ENCODE measurements at regions not wholly inside any gene's neighbourhood (a gene's known extent, or its start where the extent isn't known, plus 50 kb on each side); places are given as distances from the start of the nearest gene placed in this dataset.
A peak's percentile ranks its signal among the peaks of the same experiment; 100 is the strongest.

- no peak for DNase-seq
Measured at GRCh38 chr1:58430421-58431275, 115.9 kb downstream of the OMA1 start.

- no peak for DNase-seq
Measured at GRCh38 chr1:58426918-58427317, 119.6 kb downstream of the OMA1 start.

DNA sequence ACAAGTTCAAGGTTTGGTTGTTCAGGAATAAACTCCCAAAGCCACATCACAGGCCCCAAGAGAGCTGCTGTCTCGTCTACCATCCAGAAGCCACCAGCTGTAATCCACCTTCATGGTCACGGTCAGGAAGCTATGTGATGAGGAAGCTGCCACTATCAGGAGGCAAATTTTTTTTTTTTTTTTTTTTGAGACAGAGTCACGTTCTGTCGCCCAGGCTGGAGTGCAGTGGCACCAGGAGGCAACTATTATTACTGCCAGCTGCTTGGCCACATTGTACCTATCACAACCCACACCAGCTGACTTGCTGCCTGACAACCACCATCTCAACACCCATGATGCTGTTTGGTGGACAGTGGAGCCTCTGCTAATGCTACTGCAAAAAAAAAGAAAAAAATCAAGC, 124.1 kb downstream of the OMA1 start:
- DNase-seq = no peak

DNA sequence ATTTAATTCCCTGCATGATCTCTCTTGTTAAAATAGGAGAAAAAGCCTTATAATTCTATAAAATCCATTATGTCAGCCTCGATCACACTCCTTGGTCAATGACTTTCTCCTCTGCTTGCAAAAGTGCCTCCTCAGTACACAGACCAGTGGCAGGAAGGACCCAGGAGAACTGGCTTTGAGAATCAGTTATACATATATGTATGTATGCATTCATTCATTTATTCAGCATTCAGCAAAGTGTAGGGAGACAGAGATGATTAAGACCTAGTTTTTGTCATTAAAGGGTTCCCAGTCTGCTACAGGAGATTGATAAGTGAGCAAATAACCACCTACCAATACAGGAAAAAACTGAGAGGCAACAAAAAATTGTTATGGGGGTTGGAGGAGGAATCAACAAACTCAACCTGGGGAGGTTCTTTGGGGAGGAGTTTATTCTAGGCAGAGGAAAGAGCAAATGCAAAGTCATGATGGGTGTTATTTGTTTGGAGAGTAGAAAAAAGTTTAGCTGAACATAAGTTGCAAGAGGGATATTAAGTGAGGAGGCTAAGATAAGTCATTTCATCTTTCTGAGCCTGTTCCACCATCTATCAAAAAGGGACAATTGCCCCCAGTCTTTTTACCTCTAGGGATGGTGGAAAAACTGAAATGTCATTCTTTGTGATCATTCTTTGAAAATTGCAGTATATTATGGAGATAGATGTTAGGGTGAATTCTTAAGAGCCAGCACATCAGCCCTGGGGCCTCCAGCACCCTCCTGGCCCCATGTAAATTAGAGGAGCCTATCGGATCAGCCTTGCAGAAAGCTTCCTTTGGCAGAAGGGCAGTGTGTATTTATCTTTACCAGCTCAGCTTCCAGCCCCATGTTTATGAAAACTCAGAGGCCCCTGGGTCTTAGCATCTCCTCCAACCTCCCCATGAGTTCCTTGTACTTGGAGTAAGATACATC, 128.0 kb downstream of the OMA1 start:
- DNase-seq = no peak

- no peak for DNase-seq
Measured at GRCh38 chr1:58412071-58412580, 134.4 kb downstream of the OMA1 start.

DNA sequence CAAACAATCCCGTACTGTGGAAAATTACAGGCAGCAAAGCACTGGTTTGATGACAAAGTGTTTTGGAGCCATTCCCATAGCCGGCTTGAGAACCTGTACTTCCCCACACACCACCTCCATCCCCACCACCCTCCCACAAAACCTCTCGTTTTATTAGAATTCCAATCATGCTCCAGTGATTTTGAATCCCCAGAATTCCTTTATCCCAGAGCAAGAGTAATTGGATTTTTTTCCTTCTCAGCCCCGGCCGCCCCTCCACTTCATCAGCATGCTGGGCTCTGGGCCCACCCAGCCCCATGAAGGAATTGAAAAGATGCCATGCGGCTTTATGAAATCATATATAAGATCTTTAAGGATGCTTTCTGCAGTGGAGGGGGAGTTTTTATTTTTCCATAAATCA, 136.6 kb downstream of the OMA1 start:
- peak; percentile 59 for DNase-seq

DNA sequence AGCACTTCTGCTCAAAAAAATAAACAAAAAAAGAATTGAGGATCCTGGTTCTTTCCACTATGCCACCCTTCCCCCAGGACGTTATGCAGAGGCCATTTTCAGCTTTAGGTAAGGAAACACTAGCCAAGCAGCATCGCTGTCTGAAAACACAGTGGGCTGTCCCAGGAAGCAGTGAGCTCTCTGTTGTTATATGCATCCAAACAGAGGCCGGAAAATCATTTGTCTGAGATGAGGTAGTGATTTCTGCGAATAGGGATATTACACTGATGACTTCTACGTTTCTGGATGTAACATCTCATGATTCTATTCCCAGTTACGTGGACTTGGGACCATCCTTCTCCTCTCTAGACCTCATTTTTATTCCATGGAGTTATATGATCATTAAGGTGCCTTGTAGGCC, 137.2 kb downstream of the OMA1 start:
- DNase-seq = peak; percentile 23

- no peak for DNase-seq
Measured at GRCh38 chr1:58406301-58407071, 140.0 kb downstream of the OMA1 start.

GRCh38 chr1:58405660-58406059, 140.9 kb downstream of the OMA1 start:
- DNase-seq = no peak

DNA sequence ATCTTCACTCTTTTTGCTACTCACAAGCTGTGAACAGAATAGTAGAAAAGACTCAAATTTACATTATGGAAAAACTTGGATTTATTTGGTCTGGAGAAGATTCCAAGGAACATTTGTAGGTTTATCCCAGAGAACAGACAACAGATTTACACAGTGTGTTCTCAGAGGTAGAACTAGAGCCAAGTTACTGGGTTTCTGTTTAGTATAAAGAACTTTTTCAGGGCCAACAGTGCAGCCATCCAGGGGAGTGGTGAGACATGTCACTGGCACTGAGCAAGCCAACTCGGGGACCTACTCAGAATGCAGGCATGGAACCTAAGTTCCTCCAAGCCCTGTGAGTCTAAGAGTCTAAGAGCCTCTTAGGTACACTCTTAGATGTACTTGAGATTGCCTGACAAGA, 142.6 kb downstream of the OMA1 start:
- no peak for DNase-seq

GRCh38 chr1:58402444-58402843, 144.1 kb downstream of the OMA1 start:
- no peak for DNase-seq

DNA sequence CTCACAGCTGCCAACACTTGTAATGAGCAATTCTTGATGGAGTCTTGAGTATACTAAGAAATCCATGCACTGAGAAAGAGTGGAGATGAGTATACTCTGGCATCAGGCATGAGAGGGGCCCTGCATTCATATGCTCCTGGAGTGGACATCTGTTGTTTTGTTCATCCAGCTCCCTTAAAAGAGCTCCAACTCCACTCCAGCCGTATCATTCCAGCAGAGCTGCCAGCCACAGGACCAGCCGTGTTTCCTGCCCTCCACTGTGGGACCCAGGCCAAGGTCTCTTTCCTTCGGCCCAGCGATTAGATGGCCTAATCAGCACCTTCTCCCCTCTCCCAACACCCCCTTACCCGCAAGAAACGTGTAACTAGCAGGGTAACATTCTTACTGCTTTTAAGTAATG, 144.5 kb downstream of the OMA1 start:
- no peak for DNase-seq

DNA sequence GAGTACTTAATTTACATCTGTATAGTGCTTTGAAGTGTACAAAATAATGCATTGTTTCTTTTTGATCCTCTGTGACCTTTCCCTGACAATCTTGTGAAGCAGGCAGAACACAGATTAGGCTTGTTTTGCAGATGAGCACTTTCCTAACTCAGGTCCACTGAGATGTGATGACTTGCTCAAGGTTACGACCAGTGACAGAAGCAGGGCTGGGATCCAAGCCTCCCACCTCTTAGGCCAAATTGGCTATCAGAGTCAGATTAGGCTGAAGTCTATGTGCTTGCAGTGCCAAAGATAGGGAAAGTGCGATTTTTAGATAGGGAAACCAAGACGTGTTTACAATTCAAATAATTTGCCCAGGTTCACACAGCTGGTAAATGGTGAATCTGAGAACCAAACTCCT, 147.3 kb downstream of the OMA1 start:
- DNase-seq = no peak

DNA sequence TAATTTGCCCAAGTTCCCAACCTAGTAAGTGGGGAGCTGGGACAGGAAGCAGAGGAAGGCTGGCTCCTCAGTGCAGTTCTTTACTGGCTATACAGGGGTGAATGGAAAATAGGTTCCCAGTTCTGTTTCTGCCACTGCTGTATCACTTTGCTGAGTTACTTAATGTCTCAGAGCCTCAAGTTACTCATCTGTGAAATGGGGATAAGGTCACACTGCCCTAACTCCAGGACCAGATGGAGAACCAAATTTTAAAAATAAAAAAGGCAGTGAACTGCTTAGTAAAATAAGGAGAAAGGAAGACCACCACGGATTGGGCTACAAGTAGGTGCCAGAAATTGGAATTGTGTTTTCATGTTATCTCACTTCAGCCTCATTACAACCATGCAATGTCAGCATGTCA, 147.8 kb downstream of the OMA1 start:
- DNase-seq = no peak

- DNase-seq = no peak
Measured at GRCh38 chr1:58397187-58397820, 149.2 kb downstream of the OMA1 start.

DNA sequence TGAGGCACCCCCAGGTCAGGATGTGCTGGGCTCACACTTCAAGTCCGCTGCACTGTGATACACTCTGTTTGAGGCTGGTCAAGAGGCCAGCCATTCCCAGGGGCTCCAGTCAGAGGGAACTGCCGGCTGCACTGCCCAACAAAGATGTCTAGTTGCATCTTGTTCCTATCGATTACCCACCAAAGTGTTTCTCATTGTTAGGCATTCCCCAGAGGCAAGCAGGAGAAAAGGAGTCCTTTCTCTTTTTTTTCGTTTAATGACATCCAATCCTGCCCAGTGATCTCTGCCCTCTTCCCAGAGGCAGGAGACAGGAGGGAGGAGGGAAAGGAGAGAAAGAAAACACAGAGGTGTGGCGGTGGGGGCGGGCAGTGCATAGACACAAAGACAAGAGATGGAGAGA, 150.4 kb downstream of the OMA1 start:
- DNase-seq = no peak

DNA sequence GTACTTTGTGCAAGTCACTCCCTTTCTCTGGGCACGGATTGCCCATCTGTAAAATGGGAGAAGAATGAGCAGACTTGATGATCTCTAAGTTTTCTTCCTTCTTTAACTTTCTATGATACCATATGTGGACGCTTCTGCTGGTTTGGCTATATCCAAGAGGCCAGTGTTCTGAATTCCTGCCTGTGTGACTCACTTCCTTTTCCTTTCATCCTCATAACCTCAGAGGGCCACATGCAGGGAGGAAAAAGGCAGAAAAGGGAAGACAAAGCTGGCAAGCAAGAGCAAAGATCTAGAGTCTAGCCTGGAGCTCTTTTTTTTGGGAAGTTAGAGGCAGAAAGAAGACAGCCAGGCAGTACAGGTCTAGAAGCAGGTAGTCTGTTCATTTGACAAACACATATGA, 151.2 kb downstream of the OMA1 start:
- peak; percentile 31 for DNase-seq

GRCh38 chr1:58392083-58392482, 154.4 kb downstream of the OMA1 start:
- no peak for DNase-seq

DNA sequence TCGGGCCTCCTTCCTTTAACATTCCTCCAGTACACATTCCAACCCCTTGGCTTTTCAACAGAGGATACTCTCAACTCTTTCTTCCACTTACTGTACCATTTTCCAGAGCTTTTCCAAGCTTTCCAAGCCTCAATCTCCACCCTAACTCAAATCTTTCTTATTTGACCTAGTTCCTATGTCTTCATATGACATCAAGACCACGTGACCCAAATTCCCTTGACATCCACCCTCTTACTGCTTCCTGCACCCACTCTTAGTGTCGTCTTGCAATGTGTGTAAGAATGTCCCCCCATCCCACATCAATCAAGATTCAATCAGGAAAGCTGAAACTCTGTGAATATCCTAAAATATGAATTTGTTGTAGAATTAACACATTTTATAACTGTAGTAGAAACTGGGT, 155.0 kb downstream of the OMA1 start:
- no peak for DNase-seq

- no peak for DNase-seq
Measured at GRCh38 chr1:58391056-58391455, 155.5 kb downstream of the OMA1 start.

GRCh38 chr1:58390091-58390490, 156.4 kb downstream of the OMA1 start:
- DNase-seq = no peak

GRCh38 chr1:58380345-58380744, 166.2 kb downstream of the OMA1 start:
- no peak for DNase-seq
